ENCODE measurements at regions not wholly inside any gene's neighbourhood (a gene's known extent, or its start where the extent isn't known, plus 50 kb on each side); places are given as distances from the start of the nearest gene placed in this dataset.

DNA sequence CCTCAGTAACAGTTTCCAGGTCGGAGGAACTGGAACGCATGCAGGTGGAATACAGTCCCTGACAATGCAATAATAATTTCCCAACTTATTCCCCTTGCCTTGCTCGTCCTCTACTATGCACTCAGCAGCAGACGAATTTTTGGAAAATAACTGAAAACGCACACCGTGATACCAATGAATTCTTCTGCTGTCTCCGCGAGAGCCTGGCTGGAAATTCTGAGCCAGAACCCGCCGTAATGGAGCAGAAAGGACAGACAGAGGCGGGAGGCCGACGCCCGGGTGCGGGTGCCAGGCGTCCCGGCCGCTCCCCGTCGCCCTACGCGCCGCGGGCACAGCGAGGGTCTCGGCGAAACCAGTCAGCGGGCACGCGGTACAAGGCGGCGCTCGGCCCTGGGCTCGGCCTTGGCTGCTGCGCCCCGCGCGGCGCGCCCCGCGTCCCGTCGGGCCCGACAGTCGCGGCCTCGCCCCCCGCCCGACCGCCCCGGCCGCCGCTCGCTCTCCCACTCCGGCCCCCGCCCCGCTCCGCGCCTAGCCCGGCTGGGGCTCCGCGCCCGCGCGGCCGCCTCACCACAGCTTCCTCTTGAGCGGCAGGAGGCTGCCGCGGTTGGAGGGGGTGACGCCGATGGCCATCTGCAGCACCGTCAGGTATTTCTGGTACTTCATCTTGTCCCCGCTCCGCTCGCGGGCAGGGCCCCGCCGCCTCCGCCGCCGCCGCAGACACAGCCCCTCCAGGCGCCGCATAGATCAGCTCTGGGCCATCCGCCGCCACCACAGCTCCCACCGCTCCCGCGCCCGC, 114.5 kb upstream of the GOLGA8J start:
- no peak for DNase-seq (ENCODE audit: low read depth)
- in situ Hi-C loops (cut with HindIII; ENCODE audit: low pct_unique_long_range_greater_than_20kb, low sequenced_read_pairs): no loop called here

DNA sequence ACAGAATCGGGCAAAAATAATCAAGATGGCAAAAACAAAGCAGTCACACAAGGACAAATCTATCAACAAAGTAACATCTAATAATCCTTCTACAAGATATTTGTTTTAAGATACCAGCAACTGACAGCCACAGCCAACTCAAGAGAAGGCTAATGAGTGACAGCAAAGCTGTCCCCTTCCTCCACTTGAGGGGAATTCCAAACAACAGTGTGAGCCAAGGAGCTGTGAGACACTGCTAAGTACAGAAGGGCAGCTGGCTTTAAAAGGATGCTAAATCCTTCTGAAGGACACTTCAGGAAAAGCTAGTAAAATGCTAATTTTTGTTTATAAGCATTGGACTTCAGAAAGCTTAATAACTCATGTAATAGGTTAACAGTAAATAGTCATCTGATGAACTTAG, 120.3 kb upstream of the GOLGA8J start:
- in situ Hi-C loops (cut with HindIII; ENCODE audit: low pct_unique_long_range_greater_than_20kb, low sequenced_read_pairs): no loop called here
- no peak for DNase-seq (ENCODE audit: low read depth)

DNA sequence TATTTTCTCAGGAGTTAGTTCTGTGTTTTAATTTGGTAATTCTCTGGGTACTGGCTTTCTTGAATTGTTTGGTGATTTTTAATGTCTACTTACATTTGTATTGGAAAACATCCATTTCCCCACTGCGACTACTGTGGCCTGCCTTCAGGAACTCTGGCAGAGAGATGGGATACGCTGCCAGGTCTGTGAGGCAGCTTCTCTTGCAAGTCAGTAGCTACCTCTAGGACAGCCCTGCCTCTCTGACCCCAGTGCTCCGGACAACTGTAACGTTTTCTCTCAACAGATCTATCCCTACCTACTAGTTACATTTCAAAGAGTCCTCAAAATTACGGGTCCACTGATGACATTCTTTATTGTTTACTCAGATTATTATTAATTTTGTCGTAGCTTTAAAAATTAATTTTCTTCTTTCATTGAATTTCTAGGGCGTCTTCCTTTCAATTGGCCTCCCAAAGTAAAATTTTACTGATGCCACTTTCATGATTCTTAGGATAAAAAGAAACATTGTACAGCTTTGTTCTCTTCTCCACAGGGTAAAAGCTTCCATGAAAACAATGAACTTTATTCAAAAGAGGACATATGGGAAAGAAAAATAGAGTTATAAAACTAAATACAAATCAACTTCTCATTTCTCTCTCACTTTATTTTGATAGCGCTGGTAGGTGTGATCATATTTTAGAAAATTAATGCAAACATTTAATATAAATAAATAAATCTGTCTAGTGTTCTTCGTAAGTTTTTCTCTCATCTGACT, 123.2 kb upstream of the GOLGA8J start:
- no peak for DNase-seq (ENCODE audit: low read depth)
- in situ Hi-C loops (cut with HindIII; ENCODE audit: low pct_unique_long_range_greater_than_20kb, low sequenced_read_pairs): no loop called here

DNA sequence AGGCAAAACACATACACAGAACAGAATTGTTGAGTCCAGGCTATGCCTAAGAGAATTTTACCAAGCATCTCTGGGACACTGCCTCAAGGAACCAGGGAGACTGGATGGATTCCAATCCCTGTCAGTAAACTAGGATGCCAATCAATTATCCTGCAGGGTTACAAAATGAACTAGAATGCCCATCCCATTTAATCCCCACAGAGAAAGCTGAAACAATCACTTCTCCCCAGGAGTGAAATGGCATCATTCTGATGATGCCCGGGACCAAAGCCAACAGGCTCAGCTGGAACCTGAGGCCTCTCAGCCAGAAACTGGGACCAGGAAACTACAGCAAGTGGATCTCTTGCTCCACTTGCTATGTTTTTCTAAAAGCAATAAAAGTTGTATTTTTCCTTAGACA, 130.0 kb upstream of the TJP1 start:
- in situ Hi-C loops (cut with HindIII; ENCODE audit: low pct_unique_long_range_greater_than_20kb, low sequenced_read_pairs): no loop called here
- no peak for DNase-seq (ENCODE audit: low read depth)

DNA sequence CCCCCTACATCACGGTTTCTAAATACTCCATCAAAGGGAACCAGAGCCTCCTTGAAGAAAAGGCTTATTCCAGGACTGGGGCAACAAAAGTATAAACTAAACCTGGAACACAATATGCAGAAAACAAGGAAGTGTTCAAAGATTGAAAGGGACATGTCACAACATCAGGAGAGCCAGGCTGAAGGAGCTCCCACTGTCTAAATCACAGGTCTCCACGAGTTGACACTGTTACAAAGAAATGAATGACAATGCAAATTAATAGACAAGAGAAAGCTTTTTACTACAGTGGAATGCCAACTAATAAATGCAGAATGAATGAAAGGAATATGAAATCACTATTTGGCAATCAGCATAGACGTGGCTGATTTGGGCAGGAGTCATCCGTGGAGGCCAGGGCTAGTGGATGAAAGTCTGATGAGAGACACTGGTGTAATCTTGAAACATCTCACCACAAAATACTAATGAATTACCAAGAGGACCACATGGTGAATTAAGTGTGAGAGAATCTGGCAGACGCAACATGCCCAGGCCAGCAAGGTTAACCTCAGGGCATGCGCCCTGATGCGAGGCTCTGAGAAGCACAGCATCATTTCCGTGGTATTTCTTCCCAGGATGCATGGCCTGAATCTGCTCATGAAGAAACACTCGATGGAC, 123.8 kb upstream of the TJP1 start:
- no peak for DNase-seq (ENCODE audit: low read depth)
- in situ Hi-C loops (cut with HindIII; ENCODE audit: low pct_unique_long_range_greater_than_20kb, low sequenced_read_pairs): no loop called here

DNA sequence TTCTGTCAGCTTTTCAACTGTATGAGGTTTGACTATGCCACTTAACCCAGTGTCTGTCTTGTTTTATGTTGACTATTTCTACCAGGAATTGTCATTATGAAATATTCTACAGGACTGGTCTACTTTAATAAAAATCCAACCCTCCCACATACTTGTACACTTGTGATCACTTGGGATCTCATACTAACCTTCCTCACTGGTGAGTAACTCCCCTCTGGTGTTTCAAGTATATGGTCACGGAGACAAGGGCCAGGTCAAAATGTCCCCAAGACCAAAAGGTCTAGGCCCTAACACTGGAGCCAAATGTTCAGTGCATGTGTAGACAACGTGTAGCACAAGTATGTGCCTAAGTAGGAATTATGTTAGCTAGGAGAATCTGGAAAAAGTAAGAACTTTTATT, 122.7 kb upstream of the TJP1 start:
- in situ Hi-C loops (cut with HindIII; ENCODE audit: low pct_unique_long_range_greater_than_20kb, low sequenced_read_pairs): no loop called here
- no peak for DNase-seq (ENCODE audit: low read depth)

DNA sequence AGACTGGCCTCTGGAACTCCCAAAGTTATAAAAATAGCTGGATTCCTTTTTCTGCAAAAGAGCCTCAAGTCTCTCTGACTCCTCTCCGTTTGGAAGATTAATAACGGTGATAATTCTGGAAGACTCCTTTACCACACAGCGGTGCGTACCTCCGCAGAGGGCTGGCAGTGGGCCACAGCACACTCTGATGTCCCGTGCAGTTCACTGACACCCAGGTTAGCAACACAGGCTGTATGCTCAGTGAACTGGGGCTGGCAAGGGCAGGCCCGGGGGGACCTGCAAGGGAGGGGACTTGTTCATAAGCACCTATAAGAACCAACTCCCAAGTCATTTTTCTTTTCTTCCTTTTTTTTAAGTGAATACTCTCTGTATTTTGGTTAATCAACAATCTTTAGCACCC, 120.3 kb upstream of the TJP1 start:
- in situ Hi-C loops (cut with HindIII; ENCODE audit: low pct_unique_long_range_greater_than_20kb, low sequenced_read_pairs): no loop called here

DNA sequence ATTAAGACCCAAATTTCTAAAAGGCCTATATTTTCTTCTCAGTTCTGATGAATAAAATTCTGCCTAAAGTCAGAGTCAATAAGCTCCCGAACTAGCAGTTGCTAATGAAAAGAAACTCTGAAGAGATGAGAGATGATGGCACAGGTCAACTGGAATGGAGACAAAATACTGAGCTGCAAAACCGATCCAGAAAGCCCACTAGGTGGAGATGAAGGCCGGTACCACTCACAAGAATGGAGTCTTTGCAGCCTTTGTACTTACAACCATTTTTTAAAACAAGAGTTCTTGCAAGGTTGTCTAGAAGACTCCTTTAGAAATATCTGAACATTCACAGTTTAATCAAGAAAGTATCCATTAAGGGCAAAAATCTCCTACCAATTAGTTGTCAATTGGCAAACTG, 119.9 kb upstream of the TJP1 start:
- DNase-seq (ENCODE audit: low read depth): no peak
- in situ Hi-C loops (cut with HindIII; ENCODE audit: low pct_unique_long_range_greater_than_20kb, low sequenced_read_pairs): no loop called here

More for the DNA sequence above, 120.3 kb upstream of the TJP1 start:
- no peak for DNase-seq (ENCODE audit: low read depth)

DNA sequence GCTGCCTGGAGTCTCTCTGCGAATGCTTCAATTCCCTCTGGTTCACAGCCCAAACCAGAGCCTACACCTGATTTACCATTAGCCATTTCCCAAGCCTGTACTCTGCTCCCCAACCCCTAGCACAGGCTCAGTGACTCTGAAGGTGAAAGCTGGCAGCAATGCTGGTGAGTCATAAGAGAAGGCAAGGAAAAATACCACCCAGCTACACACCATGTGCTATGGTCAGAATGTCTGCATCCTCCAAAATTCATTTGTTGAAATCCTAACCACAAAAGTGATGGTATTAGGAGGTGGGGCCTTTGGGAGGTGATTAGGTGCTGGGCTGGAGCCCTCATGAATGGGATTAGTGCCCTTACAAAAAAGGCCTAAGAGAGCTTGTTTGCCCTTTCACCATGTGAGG, 117.1 kb upstream of the TJP1 start:
- in situ Hi-C loops (cut with HindIII; ENCODE audit: low pct_unique_long_range_greater_than_20kb, low sequenced_read_pairs): no loop called here
- peak; percentile 36 for DNase-seq (ENCODE audit: low read depth)

DNA sequence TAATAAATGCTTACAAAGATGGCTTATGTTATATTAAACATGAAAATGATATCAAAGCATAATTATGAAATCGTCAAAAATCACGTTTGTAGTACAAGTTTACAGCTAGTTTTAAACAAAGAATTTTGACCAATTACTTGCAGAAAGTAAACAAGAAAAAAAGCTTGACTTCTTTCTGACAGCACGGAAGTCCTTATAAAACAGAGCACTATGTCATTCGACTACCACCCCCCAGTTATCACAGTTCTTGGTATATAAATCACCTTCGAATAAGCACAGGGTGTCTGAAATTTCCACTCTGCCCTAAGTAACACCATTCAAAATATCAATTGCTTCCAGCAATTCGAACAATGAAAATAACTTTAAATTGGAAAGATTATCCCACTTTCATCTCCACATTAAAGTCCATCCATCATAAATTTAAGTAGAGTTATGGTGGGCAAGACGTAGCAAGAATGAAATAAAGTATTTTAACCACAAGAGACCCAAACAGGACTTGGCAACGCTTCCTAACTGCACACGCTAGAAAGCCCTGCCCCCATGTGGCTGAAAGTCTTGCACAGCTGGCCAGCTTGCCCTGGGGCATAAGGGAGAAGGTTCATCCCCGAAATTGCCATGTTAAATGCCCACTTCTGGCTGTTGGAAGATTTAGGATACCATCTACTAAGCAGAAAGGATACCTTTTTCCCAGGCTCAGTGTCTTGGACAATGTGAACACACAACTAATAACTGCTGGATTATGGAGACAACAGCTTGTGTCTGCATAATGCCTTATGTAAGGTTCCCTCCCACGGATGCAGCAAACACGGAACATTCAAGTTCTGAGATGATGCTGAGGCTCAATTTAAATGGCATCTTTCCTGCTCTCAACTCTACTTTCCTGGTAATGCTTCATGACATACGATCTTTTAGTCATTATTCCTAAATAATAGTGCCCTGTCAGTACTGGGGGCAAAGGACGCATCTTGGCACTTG, 116.4 kb upstream of the TJP1 start:
- DNase-seq (ENCODE audit: low read depth): no peak
- in situ Hi-C loops (cut with HindIII; ENCODE audit: low pct_unique_long_range_greater_than_20kb, low sequenced_read_pairs): no loop called here

DNA sequence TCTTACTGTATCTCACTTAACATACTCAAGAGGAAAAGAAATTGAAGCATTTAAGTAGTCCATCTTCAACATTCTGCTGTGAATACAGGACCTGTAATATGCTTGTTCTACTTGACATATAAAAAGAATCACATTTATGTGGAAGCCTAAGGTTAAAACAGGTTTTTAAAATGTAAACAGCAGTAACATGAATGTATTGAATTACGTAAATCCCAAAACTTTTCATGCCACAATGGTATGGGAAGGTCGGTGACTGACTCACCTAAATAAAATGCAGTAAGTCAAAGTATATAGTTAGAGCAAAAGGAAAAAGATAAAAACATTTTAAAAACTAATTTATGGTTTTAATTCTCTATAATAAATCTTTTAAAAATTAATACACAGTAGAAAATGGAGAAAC, 115.7 kb upstream of the TJP1 start:
- in situ Hi-C loops (cut with HindIII; ENCODE audit: low pct_unique_long_range_greater_than_20kb, low sequenced_read_pairs): no loop called here
- DNase-seq (ENCODE audit: low read depth): no peak

DNA sequence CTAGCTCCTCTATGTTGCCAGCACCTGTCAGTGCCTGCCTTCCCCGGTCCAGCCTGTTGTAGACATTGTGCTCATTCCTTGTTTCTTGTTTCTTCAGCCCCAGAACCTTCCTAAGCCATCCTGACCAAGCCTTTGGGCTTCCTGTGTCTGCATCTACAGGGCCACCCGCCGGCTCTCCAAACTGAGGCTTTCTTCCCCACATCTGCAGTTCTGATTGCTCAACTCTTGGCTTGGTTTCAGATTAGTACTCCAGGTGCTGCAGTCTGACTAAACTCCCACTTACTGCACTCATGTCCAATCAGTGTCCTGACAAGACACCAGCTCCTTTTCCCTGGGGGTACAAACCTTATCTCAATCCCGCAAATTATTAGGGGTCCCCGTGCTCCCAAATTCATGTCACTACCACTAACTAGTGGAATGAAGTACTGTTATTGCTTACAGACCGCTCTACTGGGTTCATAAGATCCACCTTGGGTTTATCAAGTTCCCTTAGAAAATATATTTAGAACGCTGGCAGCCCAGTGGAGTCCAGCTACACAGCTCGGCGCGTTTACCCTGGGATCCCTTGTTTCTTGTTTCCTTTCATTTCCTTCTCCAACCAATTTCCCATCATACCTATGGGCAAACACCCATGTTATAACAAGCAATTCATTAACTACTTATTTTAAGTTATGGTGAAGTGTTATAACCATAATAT, 114.2 kb upstream of the TJP1 start:
- in situ Hi-C loops (cut with HindIII; ENCODE audit: low pct_unique_long_range_greater_than_20kb, low sequenced_read_pairs): no loop called here
- DNase-seq (ENCODE audit: low read depth): no peak

DNA sequence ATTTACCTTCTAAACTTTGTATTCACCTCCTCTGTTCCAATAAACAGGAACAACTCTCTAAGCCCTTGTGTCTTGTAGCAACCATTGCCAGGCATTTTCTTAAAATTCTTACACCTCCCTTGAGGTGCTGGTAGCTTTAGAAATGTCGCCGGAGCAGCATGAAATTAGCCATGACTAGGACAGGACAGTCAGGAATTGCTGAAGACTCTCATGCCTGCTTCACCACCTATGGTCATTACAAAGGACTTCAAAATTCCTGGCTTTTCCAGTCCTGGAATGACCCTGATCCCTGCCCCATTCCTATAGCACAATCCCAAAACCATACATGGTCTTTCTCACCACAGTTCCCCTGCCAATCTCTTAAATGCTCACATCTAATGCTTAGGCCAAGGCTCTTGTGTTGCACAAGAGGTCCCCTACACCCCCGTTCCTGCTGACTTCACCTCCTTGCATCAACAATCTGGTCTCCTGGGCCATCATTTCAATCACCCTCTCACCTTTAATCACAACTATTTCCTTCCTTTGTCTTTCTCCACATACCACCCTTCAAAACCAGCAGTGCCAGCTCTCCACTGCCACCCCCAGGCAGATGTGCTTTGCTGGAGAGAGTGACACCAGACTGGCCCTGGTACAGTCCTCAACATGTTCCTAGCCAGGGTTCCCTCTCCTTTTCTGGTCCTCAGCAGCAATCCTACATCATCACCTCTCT, 113.2 kb upstream of the TJP1 start:
- DNase-seq (ENCODE audit: low read depth): no peak
- in situ Hi-C loops (cut with HindIII; ENCODE audit: low pct_unique_long_range_greater_than_20kb, low sequenced_read_pairs): no loop called here

DNA sequence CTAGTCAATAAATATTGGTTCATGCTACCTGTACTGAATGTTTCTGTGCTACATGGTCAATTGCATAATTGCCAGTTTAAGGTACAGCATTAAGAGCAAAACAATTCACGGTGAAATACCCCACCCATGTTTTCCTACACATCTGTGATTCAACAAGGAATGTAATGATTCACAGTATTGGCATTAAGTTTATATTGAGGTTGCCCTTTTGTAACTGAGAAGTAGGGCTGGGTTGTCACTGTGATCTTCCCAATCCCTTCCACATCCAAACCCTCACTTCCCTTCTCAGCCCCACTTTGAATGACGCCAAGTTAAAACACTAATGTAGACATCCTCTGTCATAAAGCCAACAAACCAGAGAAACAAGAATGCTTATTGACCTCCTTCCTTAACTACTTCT, 112.0 kb upstream of the TJP1 start:
- in situ Hi-C loops (cut with HindIII; ENCODE audit: low pct_unique_long_range_greater_than_20kb, low sequenced_read_pairs): no loop called here
- DNase-seq (ENCODE audit: low read depth): peak; percentile 29

DNA sequence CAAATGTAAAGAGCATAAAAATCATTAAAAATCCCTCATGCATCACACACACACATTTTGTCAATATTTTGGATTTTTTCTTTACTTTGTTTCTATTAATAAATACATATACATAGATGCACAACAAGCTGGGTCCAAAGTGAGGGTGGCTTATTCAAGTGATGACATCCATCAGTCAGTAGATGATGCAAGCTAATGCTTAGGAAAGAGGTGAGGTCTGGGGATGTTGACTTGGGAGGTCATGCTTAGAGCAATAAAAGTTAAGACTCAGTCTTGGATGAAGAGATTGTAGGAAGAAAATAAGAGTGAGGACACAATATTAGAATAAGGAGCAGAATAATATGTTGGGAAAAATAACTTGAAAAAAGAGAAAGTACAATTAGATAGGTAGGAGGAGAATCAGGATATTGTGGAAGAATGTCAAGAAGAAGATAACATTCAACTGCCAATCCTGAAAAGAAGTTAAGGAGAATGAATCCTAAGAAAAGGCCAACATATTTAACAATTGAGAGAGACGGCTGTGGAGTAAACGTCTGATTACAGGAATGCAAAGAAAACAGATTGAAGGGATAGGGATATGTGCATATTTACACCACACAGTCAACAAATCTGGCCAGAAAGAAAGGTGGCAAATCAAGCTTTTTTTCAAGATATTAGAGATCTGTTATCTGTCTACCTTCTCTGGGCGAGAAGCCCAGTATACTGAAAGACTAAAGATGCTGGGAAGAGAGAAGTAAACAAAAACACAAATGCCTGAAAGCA, 111.0 kb upstream of the TJP1 start:
- in situ Hi-C loops (cut with HindIII; ENCODE audit: low pct_unique_long_range_greater_than_20kb, low sequenced_read_pairs): no loop called here
- DNase-seq (ENCODE audit: low read depth): no peak

DNA sequence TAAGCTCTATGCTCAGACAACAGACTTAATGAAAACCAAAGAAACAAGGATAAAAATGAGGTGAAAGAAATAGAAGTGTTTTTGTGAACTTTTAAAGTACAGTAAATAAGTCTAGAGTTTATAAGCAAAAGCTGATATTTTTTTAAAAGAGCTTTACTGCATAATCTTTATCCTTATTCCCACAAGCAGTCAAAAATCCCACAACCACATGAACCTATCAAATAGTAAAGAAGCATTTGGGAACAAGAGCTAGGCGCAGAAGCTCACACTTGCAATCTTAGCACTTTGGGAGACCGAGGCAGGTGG, 103.8 kb upstream of the TJP1 start:
- in situ Hi-C loops (cut with HindIII; ENCODE audit: low pct_unique_long_range_greater_than_20kb, low sequenced_read_pairs): no loop called here
- DNase-seq (ENCODE audit: low read depth): no peak
